MM.1S (cell line): ENCODE measurements at regions not wholly inside any gene's neighbourhood (a gene's known extent, or its start where the extent isn't known, plus 50 kb on each side); places are given as distances from the start of the nearest gene placed in this dataset.

ENCODE experiments used
- CTCF ChIP-seq: fragments of 300-600 bp; sonication (generic); IDR thresholded peaks from 2 replicates; pipeline ENCODE4 v1.5.1; 2016; ENCODE audit warnings: antibody characterized with exemption, low read length, mixed read lengths
- EZH2phosphoT487 ChIP-seq: fragments of 300-600 bp; sonication (generic); IDR thresholded peaks from 2 replicates; pipeline ENCODE4 v1.6.1; 2018; ENCODE audit warnings: antibody characterized with exemption, low read length

- TF ChIP-seq CTCF (no peak), EZH2phosphoT487 (no peak)
These were observed 167.8 kb upstream of the LDB2 start for GRCh38 chr4:17066236-17066635.
